Neural cell (in vitro differentiated cells): ENCODE measurements at regions not wholly inside any gene's neighbourhood (a gene's known extent, or its start where the extent isn't known, plus 50 kb on each side); places are given as distances from the start of the nearest gene placed in this dataset.

Experiments
- CTCF ChIP-seq: fragments of 450-650 bp; IDR thresholded peaks from 2 replicates; pipeline ENCODE4 v1.5.1; 2014; ENCODE audit warnings: antibody characterized with exemption, mild to moderate bottlenecking, moderate library complexity; ENCODE audit not compliant: poor library complexity, severe bottlenecking
- EP300 ChIP-seq: fragments of 450-650 bp; conservative IDR thresholded peaks from 2 replicates; pipeline ENCODE4 v1.6.1; 2014; ENCODE audit warnings: antibody characterized with exemption, mild to moderate bottlenecking, moderate library complexity; ENCODE audit not compliant: poor library complexity, severe bottlenecking
- EZH2 ChIP-seq: fragments of 200-600, 300-800 bp; shearing (Covaris generic), sonication (generic); IDR thresholded peaks from 2 replicates; pipeline ENCODE4 v1.6.1; 2014; ENCODE audit warnings: antibody characterized with exemption, low read length, borderline replicate concordance, mild to moderate bottlenecking; ENCODE audit not compliant: insufficient read depth, poor library complexity, severe bottlenecking
- POLR2AphosphoS5 ChIP-seq: IDR thresholded peaks from 2 replicates; pipeline ENCODE4 v1.6.1; 2012
- RAD21 ChIP-seq: fragments of 450-650 bp; conservative IDR thresholded peaks from 2 replicates; pipeline ENCODE4 v1.6.1; 2014; ENCODE audit warnings: antibody characterized with exemption, mild to moderate bottlenecking, moderate library complexity
- REST ChIP-seq: IDR thresholded peaks from 2 replicates; pipeline ENCODE4 v1.6.1; 2012; ENCODE audit warnings: borderline replicate concordance
- TAF1 ChIP-seq: IDR thresholded peaks from 2 replicates; pipeline ENCODE4 v1.6.1; 2012; ENCODE audit warnings: low read depth

- TF ChIP-seq EP300 (no peak), CTCF (no peak), TAF1 (no peak), POLR2AphosphoS5 (no peak), EZH2 (no peak), RAD21 (no peak), REST (no peak)
Observed at GRCh38 chr18:45221363-45221762, 393.9 kb upstream of the SLC14A2 start.
